ENCODE measurements at regions not wholly inside any gene's neighbourhood (a gene's known extent, or its start where the extent isn't known, plus 50 kb on each side); places are given as distances from the start of the nearest gene placed in this dataset.

GRCh38 chr6:84618046-84618752, 146.2 kb downstream of the TBX18 start:
- POLR2A ChIA-PET: no interaction called here
- Histone ChIP-seq H2AFZ (ENCODE audit: low read depth, low read length) (peak overlapping the region; percentile 58), H3K4me3 (replicated peaks in 1 of 3; ENCODE audit: insufficient read depth in 1 of 3, low read depth in 1 of 3, low read length in 3 of 3) (no peak overlapping the region), H3K36me3 (ENCODE audit: control insufficient read depth in 2 of 2, extremely low read depth in 1 of 2, insufficient read depth in 2 of 2, low read length in 2 of 2) (no peaks in the 10 kb centered on the region), H3K79me2 (ENCODE audit: control insufficient read depth, insufficient read depth, low read length) (no peaks in the 10 kb centered on the region), H4K20me1 (replicated peaks; ENCODE audit: control insufficient read depth, extremely low read depth, insufficient read depth, low read length) (no peaks in the 10 kb centered on the region), H3K4me1 (ENCODE audit: control insufficient read depth, extremely low read depth, insufficient read depth, low read length) (peaks cover 28% of the 10 kb centered on the region), H3K9me3 (replicated peaks; ENCODE audit: control insufficient read depth, insufficient read depth, low read length) (no peaks in the 10 kb centered on the region), H3K9ac (replicated peaks; ENCODE audit: extremely low read depth, insufficient read depth, low read length) (peak overlapping the region; percentile 95), H3K27me3 (ENCODE audit: control insufficient read depth in 2 of 2, insufficient read depth in 2 of 2, low read length in 2 of 2) (no peaks in the 10 kb centered on the region), H3K9me1 (replicated peaks; ENCODE audit: control insufficient read depth, extremely low read depth, insufficient read depth, low read length) (no peaks in the 10 kb centered on the region), H3K27ac (ENCODE audit: insufficient read depth, low read depth, low read length) (peak overlapping the region; percentile 100), H3K4me2 (ENCODE audit: insufficient read depth, low read length) (peak overlapping the region; percentile 78)
- dilution Hi-C loops (cut with MboI; ENCODE audit: extremely low pct_ligation_motif_present, low sequenced_read_pairs) (no loop called here), intact Hi-C loops (cut with micrococcal nuclease) (loop anchor here (5.0 kb wide), 2 partner anchors 41 to 359 kb away; no protein-coding TSS in a partner anchor)
- CTCF ChIA-PET: interaction anchor here (0.7 to 1.8 kb wide), 5 partner anchors 26 to 196 kb away, joined by 3 to 7 read pairs (median 3); no protein-coding TSS in a partner anchor
- TF ChIP-seq JUN (IDR thresholded peaks at IDR 0.05; ENCODE audit: borderline replicate concordance, insufficient read depth, insufficient read length, low read depth) (peak; percentile 97), GATA2 (IDR thresholded peaks at IDR 0.05; ENCODE audit: insufficient read depth, insufficient read length, low read depth, low read length) (peak; percentile 57), FOS (IDR thresholded peaks at IDR 0.05; ENCODE audit: borderline replicate concordance, insufficient read depth, low read length) (peak; percentile 84), MYC (IDR thresholded peaks at IDR 0.05; ENCODE audit: low read depth, low read length) (no peak), POLR2AphosphoS5 (IDR thresholded peaks at IDR 0.05; ENCODE audit: insufficient read depth, low read depth, low read length) (peak; percentile 49)
- FAIRE-seq: peak; percentile 87
- BruUV-seq (replicated peaks): TSS peak; percentile 96
- DNase-seq (ENCODE audit: low read depth, low spot score): peak; percentile 96

DNA sequence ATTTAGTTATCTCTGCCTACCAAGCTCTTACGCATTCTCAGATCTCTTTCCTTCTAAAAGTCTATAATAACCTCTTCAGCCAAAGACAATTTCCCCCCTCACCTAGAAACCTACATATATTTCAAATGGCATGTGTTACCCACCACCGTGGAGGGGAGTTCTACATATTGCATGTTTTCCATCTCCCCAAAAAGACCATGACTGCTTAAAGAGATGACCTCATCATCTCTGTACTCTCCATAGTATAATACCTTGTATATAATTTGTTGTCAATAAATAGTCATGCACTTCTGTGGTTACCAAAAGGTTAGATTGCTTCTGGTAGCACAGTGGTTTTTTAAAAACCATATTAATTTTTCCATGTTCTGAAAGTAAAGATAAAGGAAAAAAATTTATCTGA, 148.4 kb downstream of the TBX18 start:
- BruUV-seq (replicated peaks): no TSS peak
- no peak for DNase-seq (ENCODE audit: low read depth, low spot score)
- no peaks in the 10 kb centered on the region for H3K9me3 ChIP-seq (replicated peaks; ENCODE audit: control insufficient read depth, insufficient read depth, low read length)
- no peak for FAIRE-seq
- no peak overlapping the region for H3K4me3 ChIP-seq (replicated peaks in 1 of 3; ENCODE audit: insufficient read depth in 1 of 3, low read depth in 1 of 3, low read length in 3 of 3)
- dilution Hi-C loops (cut with MboI; ENCODE audit: extremely low pct_ligation_motif_present, low sequenced_read_pairs) (no loop called here), intact Hi-C loops (cut with micrococcal nuclease) (loop anchor here (5.0 kb wide), 2 partner anchors 39 to 361 kb away; no protein-coding TSS in a partner anchor)
- no peak overlapping the region for H3K9ac ChIP-seq (replicated peaks; ENCODE audit: extremely low read depth, insufficient read depth, low read length)
- H3K36me3 ChIP-seq (ENCODE audit: control insufficient read depth in 2 of 2, extremely low read depth in 1 of 2, insufficient read depth in 2 of 2, low read length in 2 of 2): no peaks in the 10 kb centered on the region
- H3K4me1 ChIP-seq (ENCODE audit: control insufficient read depth, extremely low read depth, insufficient read depth, low read length): peaks cover 28% of the 10 kb centered on the region
- no peaks in the 10 kb centered on the region for H3K27me3 ChIP-seq (ENCODE audit: control insufficient read depth in 2 of 2, insufficient read depth in 2 of 2, low read length in 2 of 2)
- no peak overlapping the region for H3K4me2 ChIP-seq (ENCODE audit: insufficient read depth, low read length)
- ChIA-PET POLR2A (no interaction called here), CTCF (no interaction called here)
- TF ChIP-seq POLR2AphosphoS5 (IDR thresholded peaks at IDR 0.05; ENCODE audit: insufficient read depth, low read depth, low read length) (no peak), FOS (IDR thresholded peaks at IDR 0.05; ENCODE audit: borderline replicate concordance, insufficient read depth, low read length) (no peak), EZH2 (IDR thresholded peaks at IDR 0.05; ENCODE audit: borderline replicate concordance, low read depth, low read length, severe bottlenecking) (no peak), JUN (IDR thresholded peaks at IDR 0.05; ENCODE audit: borderline replicate concordance, insufficient read depth, insufficient read length, low read depth) (no peak), MYC (IDR thresholded peaks at IDR 0.05; ENCODE audit: low read depth, low read length) (no peak), GATA2 (IDR thresholded peaks at IDR 0.05; ENCODE audit: insufficient read depth, insufficient read length, low read depth, low read length) (no peak), CTCF (IDR thresholded peaks at IDR 0.05; ENCODE audit: extremely low read depth in 1 of 2, insufficient read depth in 1 of 2, low read depth in 1 of 2, low read length in 2 of 2) (no peak), POLR2A (IDR thresholded peaks at IDR 0.05; ENCODE audit: low read depth, low read length) (no peak)
- TF ChIP-seq, protein P1, sequence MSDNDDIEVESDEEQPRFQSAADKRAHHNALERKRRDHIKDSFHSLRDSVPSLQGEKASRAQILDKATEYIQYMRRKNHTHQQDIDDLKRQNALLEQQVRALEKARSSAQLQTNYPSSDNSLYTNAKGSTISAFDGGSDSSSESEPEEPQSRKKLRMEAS (IDR thresholded peaks at IDR 0.05; ENCODE audit: insufficient read depth, insufficient read length): no peak
- no peak overlapping the region for H2AFZ ChIP-seq (ENCODE audit: low read depth, low read length)
- no peaks in the 10 kb centered on the region for H3K79me2 ChIP-seq (ENCODE audit: control insufficient read depth, insufficient read depth, low read length)
- H4K20me1 ChIP-seq (replicated peaks; ENCODE audit: control insufficient read depth, extremely low read depth, insufficient read depth, low read length): no peaks in the 10 kb centered on the region
- no peaks in the 10 kb centered on the region for H3K9me1 ChIP-seq (replicated peaks; ENCODE audit: control insufficient read depth, extremely low read depth, insufficient read depth, low read length)
- H3K27ac ChIP-seq (ENCODE audit: insufficient read depth, low read depth, low read length): no peak overlapping the region
